Bronchial epithelial cell (primary cell): ENCODE measurements at regions not wholly inside any gene's neighbourhood (a gene's known extent, or its start where the extent isn't known, plus 50 kb on each side); places are given as distances from the start of the nearest gene placed in this dataset.

Source experiments
- DNase-seq: peaks from one replicate; pipeline ENCODE4 v3.0.0-alpha.2; 2010; ENCODE audit warnings: low read depth
- FAIRE-seq: peaks from 2 replicates; lab custom pipeline; 2011; peaks lifted over from hg19 to GRCh38; lab: Jason Lieb, UNC
- H3K27me3 ChIP-seq: 2 replicates; pipeline ENCODE4 v1.5.1; 2011; ENCODE audit warnings: low read length; ENCODE audit not compliant: control insufficient read depth, insufficient read depth
- H3K36me3 ChIP-seq: 2 replicates; pipeline ENCODE4 v1.5.1; 2011; ENCODE audit warnings: low read length; ENCODE audit not compliant: control insufficient read depth, insufficient read depth
- H3K4me3 ChIP-seq: 2 replicates; pipeline ENCODE4 v1.5.1; 2011; ENCODE audit warnings: mild to moderate bottlenecking, low read depth, low read length, control low read depth
- CTCF ChIP-seq: IDR thresholded peaks from 2 replicates; pipeline ENCODE4 v1.5.1; 2011; ENCODE audit warnings: mild to moderate bottlenecking, moderate library complexity, low read length, control low read depth, inconsistent platforms; ENCODE audit not compliant: insufficient read depth, severe bottlenecking

GRCh38 chr9:115211413-115212124 lies 93.6 kb upstream of the TNC start:
- DNase-seq (peak; percentile 50), FAIRE-seq (no peak)
- TF ChIP-seq CTCF = no peak
- no peak overlapping the region for H3K4me3 ChIP-seq
- H3K27me3 ChIP-seq = no peaks in the 10 kb centered on the region
- H3K36me3 ChIP-seq = no peaks in the 10 kb centered on the region

GRCh38 chr9:115212125-115212605 lies 94.2 kb upstream of the TNC start:
- H3K36me3 ChIP-seq = no peaks in the 10 kb centered on the region
- no peaks in the 10 kb centered on the region for H3K27me3 ChIP-seq
- TF ChIP-seq CTCF = no peak
- DNase-seq (no peak), FAIRE-seq (no peak)
- H3K4me3 ChIP-seq = no peak overlapping the region

- Histone ChIP-seq H3K27me3 (no peaks in the 10 kb centered on the region), H3K36me3 (no peaks in the 10 kb centered on the region), H3K4me3 (no peak overlapping the region)
- DNase-seq (no peak), FAIRE-seq (no peak)
- TF ChIP-seq CTCF = no peak
Observed at GRCh38 chr9:115212832-115213231, 94.9 kb upstream of the TNC start.

- Histone ChIP-seq H3K27me3 (no peaks in the 10 kb centered on the region), H3K36me3 (no peaks in the 10 kb centered on the region), H3K4me3 (no peak overlapping the region)
- FAIRE-seq (peak; percentile 62), DNase-seq (peak; percentile 99)
- no peak for TF ChIP-seq CTCF
Observed at GRCh38 chr9:115213818-115214334, 95.9 kb upstream of the TNC start.

GRCh38 chr9:115216873-115217272 lies 98.9 kb upstream of the TNC start:
- Histone ChIP-seq H3K36me3 (no peaks in the 10 kb centered on the region), H3K27me3 (no peaks in the 10 kb centered on the region), H3K4me3 (no peak overlapping the region)
- no peak for TF ChIP-seq CTCF
- DNase-seq = no peak
- FAIRE-seq = peak; percentile 18
